ENCODE measurements at regions not wholly inside any gene's neighbourhood (a gene's known extent, or its start where the extent isn't known, plus 50 kb on each side); places are given as distances from the start of the nearest gene placed in this dataset.

GRCh38 chr1:36717431-36717830 is 234.7 kb upstream of the CSF3R start:
- DNase-seq, result no peak

DNA sequence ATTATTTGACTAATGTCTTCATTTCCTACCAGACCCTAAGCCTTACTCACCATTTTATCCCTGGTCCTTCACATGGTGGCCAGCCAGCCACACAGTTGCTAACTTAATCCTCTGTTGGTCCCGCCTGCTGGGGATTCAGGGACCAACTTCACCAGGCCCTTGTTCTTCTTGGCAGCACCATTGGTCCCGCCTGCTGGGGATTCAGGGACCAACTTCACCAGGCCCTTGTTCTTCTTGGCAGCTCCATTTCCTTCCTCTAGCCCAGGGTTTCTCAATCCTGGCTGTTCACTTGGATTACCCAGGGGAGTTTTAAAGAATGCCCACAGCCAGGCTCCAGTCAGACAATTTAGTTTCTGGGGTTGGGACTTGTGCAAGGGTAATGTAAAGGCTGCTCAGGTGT is 233.1 kb upstream of the CSF3R start:
- DNase-seq, result no peak

DNA sequence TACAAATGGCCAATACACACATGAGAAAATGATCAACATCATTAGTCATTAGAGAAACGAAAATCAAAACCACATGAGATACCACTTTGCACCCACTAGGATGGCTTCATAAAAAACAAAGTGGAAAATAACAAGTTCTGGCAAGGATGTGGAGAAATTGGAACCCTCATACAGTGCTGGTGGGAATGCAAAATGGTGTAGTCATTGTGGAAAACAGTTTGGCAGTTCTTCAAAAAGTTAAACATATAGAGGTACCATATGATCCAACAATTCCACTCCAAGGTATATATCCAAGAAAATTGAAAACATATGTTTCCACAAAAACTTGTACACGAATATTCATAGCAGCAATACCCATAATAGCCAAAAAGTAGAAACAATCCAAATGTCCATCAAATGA is 231.6 kb upstream of the CSF3R start:
- no peak for DNase-seq

- DNase-seq, result no peak
These were observed 228.8 kb upstream of the CSF3R start for GRCh38 chr1:36711480-36711879.

GRCh38 chr1:36710951-36711350 is 228.2 kb upstream of the CSF3R start:
- DNase-seq, result no peak

GRCh38 chr1:36709869-36710481 is 227.3 kb upstream of the CSF3R start:
- peak; percentile 66 for DNase-seq

DNA sequence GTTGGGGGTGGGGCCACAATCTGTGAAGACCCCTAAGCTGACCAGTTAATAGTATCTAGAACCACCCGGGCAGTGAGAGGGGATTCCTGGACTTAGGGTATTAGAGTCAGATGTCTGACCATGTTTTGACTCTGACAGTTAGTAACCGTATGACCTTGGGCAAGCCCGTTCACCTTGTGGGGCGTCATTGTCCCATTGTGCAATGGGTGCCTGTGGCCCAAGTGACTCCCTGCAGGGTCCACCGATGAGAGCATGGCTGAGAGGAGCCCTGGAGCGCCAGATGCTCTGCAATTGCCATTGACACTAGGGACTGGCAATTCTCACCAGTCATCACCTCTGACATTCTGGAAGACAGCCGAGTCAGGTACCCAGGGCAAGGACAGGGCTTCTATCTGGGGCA is 225.9 kb upstream of the CSF3R start:
- no peak for DNase-seq

DNA sequence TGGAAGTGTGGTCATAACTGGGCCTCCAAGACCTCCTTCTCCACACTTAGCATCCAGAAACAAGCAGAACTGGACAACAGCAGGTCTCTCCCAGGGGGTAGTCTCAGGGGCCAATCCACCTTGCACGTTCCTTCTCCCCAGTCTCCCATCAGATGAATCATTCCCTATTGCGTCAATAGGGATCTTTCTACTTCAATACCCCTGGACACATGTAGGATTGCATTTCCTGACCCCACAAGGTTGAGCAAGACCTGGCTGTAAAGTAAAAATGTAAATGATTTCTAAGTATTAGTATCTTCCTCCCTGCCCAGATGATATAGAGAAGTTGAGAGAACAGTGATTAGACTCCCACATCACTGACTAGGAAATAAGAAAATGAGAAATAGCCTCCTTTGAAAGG is 224.5 kb upstream of the CSF3R start:
- DNase-seq, result no peak

- DNase-seq, result peak; percentile 51
These were observed 223.7 kb upstream of the CSF3R start for GRCh38 chr1:36706416-36706815.

DNA sequence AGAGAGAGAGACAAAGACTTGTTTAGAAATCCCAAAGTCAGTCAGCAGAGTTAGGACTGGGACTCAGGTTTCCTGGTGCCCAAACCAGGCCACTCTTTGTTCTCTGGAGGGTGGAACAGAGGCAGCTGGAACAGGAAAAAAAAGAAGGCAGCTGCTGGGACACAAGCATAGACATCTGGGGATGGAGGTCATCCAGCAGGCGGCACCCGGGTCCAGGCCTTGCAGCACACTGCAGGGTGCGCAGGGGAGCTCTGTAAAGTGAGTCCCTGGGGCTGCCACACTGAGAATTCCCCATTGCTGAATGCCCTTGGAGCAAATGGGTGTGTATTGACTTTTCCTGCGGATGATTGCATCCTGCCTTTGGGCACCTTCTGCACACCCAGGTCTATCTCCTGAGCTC is 222.9 kb upstream of the CSF3R start:
- no peak for DNase-seq

DNA sequence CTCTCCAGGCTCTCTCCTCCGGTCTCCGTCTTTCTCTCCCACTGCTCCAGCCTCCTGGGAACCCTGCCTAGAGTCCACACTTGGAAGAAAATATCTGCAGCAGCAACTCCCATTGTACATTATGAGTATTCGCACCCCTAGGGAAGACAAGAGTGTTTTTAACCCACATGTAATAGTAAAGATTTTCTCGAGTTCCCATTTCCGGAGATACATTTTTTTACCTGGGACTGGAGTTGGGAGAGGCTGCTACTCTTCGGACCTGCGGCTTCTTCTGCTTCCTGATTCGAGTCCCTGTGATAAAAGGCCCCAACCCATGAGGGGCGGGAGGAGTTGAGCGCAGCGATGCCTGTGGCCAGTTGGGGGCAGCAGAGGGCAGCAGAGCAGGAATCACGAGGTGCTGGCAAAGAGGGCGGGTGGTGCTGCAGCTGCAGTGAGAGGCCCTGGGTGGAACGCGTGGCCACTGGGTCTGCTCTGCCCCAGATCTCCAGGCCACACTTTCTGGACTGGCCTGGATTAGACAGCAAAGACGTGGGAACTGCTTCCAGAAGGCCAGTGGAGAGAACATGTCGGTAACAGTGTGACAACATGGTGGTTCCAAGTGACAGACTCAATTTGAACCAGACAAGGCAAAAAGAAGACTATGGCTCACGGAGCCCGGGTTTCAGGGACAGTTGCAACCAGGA is 221.0 kb upstream of the CSF3R start:
- DNase-seq, result peak; percentile 78

DNA sequence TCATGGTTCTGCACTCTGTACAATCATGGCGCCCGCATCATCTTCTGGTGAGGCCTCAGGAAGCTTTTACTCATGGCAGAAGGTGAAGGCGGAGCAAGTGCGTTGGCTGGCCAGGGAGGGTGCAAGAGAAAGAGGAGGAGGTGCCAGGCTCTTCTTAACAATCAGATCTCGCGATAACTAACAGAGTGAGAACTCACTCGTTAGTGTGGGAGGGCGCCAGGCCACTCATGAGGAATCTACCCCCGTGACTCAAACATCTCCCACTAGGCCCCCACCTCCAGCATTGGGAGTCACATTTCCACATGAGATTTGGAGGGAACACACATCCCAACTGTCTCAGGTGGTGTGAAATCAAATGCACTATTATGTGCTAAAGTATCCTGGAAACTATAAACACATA is 220.2 kb upstream of the CSF3R start:
- DNase-seq, result no peak

DNA sequence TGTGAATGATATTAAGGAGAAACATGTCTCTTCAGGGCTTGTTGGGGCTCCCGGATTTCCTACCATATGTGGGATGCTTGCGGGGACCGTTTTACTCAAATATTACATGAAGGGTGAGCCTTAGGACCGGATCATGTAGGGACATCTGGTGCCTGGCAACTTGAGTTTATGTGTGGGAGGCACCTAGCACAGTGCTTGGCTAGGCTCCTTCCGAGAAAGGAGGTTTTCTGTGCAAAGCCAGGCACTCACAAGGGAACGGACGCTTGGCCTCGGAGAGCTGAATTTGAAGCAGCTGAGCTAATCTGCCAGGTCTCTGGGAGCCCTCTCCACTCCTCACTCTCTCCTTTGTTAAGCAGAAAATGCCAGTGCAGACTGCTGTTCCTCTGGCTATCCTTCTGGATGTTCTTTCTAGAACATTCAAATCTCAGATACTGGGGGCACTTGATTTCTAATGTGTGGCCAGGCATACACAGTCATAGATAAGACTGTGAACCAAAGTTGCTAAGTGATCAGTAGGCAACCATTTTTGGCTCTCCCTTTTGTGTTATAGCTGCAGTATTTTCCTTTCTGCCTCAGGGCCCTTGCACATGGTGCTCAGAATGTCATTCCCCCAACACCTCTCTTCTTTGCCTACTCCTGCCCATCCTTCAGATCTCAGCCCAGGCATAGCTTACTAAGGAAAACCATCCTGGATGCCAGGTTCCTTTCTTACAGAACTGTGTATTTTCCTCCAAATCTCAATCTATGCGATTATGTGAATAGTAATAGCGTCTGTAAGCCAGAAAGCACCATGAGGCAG is 216.6 kb upstream of the CSF3R start:
- no peak for DNase-seq

DNA sequence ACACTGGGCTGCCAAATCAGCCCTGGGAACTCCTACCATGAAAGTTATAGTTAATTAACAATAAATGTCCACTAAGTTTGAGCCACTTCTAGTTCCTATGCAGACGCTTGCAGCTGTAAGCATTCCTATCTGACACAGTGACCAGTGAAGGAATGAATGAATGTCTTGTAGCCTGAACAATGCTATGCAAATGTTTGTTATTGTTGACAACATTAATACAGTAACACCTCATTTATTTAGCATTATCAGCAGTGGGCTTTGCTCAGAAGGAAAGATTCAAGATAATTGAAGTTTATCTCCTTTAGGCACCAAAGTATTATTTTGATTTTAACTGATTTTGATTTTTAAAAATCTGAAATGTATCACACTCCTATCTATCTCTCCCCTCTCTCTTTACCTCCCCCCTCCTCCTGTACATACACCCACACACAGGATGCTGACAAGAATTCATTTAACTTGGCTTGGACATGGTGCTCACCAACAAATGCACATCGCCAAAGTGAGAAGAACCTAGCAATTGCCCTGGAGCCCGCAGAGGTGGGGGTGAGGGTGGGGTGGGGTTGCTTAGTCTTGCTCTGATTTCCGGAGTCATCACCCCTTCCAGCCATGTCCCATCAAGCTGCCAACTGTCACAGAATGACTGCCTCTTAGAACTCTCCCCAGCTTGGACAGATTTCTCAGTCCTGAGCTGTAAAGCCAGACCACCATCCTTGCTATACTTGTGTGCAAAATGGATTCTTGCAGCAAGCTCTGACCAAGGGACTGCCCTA is 215.3 kb upstream of the CSF3R start:
- DNase-seq, result no peak

GRCh38 chr1:36696261-36696940 is 213.7 kb upstream of the CSF3R start:
- DNase-seq, result no peak

- DNase-seq, result no peak
These were observed 210.9 kb upstream of the CSF3R start for GRCh38 chr1:36693603-36694002.

DNA sequence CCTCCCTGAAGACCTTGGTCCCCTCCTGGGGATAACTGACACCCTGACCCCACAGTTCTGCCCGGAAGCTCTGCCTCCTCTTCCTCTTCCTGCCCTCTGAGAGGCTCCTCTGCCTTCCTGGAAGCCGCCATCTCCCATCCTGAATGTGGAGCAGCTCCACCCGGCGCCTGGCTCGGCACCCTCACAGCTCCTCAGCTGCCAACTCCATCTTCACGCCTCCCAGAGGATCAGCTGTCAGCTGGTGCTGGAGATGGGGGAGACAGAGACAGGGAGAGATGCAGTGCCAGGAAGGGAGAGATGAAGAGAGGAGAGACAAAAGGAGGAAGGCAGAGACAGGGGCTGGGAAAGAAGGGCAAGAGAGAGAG is 210.4 kb upstream of the CSF3R start:
- no peak for DNase-seq

DNA sequence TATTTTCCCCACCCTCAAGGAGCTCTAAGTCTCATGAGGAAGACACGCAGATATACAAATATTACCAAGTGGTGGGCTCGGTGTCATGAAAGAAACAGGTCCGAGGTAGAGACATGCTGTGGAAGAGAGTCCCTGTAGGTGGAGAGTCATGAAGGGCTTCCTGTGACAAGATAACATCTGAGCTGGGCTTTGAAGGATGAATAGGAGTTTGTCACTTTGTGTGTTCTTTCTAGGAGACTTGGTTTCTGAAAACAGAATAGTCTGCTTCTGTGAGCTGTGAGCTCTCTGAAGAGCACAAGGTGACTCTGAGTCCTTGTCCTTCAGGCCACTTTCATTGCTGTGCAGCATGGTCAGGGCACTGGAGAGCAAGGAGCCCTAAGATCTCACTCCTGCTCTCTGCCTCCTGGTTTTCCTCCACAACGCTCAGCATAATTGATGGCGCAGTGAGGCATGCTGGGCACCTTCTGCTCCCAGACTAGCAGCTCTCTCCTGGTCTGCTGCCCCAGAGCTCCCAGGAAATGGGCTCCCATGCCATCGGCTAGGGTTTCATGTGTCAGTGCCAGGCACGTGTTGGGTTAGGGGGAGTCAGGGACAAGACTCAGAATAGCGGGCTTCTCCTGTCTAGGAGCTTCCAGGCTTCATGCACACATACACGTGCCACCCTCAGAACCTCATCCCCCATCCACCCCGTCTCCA is 209.9 kb upstream of the CSF3R start:
- no peak for DNase-seq

GRCh38 chr1:36691374-36691773 is 208.7 kb upstream of the CSF3R start:
- no peak for DNase-seq

GRCh38 chr1:36689992-36690391 is 207.3 kb upstream of the CSF3R start:
- DNase-seq, result no peak

DNA sequence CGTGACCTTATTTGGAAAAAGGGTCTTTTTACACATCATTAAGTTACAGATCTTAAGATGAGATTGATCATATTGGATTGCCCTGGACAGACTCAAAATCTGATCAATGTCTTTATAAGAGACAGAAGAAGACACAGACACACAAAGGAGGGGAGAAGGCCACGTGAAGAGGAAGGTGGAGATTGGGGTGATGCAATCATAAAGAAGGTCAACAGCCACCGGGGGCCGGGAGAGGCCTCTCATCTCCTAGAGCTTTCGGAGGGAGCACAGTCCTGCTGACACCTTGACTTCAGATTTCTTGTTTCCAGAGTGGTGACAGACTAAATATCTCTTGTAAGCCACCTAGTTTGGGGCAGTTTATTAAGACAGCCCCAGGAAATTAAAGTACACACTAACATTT is 204.6 kb upstream of the CSF3R start:
- DNase-seq, result no peak

GRCh38 chr1:36675931-36676562 is 193.3 kb upstream of the CSF3R start:
- no peak for DNase-seq
